Breast epithelium (tissue), 4 donors: ENCODE measurements at regions not wholly inside any gene's neighbourhood (a gene's known extent, or its start where the extent isn't known, plus 50 kb on each side); places are given as distances from the start of the nearest gene placed in this dataset.
A peak's percentile ranks its signal among the peaks of the same experiment; 100 is the strongest.

Source experiments
- DNase-seq, 2 donors: peaks; one replicate each; pipeline ENCODE4 v3.0.0-alpha.2; 2019; ENCODE audit warnings: low spot score in 2 of 2
- H3K27ac ChIP-seq, 2 donors: fragments of 200-600 bp; sonication (generic) in 1 of 2; one replicate each; pipeline ENCODE4 v1.5.1; 2016 to 2019; ENCODE audit warnings: mild to moderate bottlenecking in 1 of 2
- H3K27me3 ChIP-seq, 2 donors: fragments of 200-600 bp; sonication (generic) in 1 of 2; one replicate each; pipeline versions ENCODE4 v1.5.1 to v1.6.0; 2017 to 2019; ENCODE audit warnings: control low read depth in 1 of 2, mild to moderate bottlenecking in 1 of 2
- H3K36me3 ChIP-seq: fragments of 200-600 bp; one replicate; pipeline ENCODE4 v1.5.1; 2019
- H3K4me1 ChIP-seq, 2 donors: fragments of 200-600 bp; sonication (generic); one replicate each; pipeline ENCODE4 v1.5.1; 2016 to 2019; ENCODE audit warnings: control low read depth in 1 of 2
- H3K4me3 ChIP-seq, 3 donors: fragments of 200-600 bp; sonication (generic); 1 replicate in 2 of 3; 2 replicates in 1 of 3; pipeline ENCODE4 v1.5.1; 2016 to 2019; ENCODE audit warnings: mild to moderate bottlenecking in 3 of 3, moderate library complexity in 2 of 3
- H3K9me3 ChIP-seq, 2 donors: fragments of 200-600 bp; sonication (generic) in 1 of 2; one replicate each; pipeline ENCODE4 v1.5.1; 2016 to 2019; ENCODE audit warnings: control low read depth in 1 of 2
- CTCF ChIP-seq, 3 donors: fragments of 450-650 bp; IDR thresholded peaks; one replicate each; pipeline ENCODE4 v1.5.1; 2016 to 2017; ENCODE audit warnings: antibody characterized with exemption in 3 of 3, mild to moderate bottlenecking in 3 of 3, moderate library complexity in 3 of 3
- POLR2A ChIP-seq: fragments of 450-650 bp; IDR thresholded peaks from one replicate; pipeline ENCODE4 v1.6.1; 2016; ENCODE audit warnings: antibody characterized with exemption, mild to moderate bottlenecking, moderate library complexity
- POLR2AphosphoS5 ChIP-seq, 3 donors: sonication (generic); formaldehyde crosslinking; IDR thresholded peaks; one replicate each; pipeline ENCODE4 v1.6.1; 2017; ENCODE audit warnings: antibody characterized with exemption in 3 of 3
- intact Hi-C: fragments of 100-400 bp; cut with DNase I; formaldehyde crosslinking; loops from one replicate; pipeline ENCODE4 v1.15.1; 2023; ENCODE audit warnings: low total_unique reads

- H3K9me3 ChIP-seq = no peaks in the 10 kb centered on the region
- DNase-seq = no peak
- no peak overlapping the region for H3K27ac ChIP-seq
- H3K4me1 ChIP-seq = no peaks in the 10 kb centered on the region
- no peaks in the 10 kb centered on the region for H3K36me3 ChIP-seq
- H3K27me3 ChIP-seq = no peaks in the 10 kb centered on the region
- no peak overlapping the region for H3K4me3 ChIP-seq
- TF ChIP-seq POLR2A (no peak), POLR2AphosphoS5 (IDR thresholded peaks at IDR 0.05) (no peak), CTCF (IDR thresholded peaks at IDR 0.05) (no peak)
- intact Hi-C loops = no loop called here
These were observed 593.8 kb downstream of the CDK5RAP2 start for GRCh38 chr9:119986205-119986604.

DNA sequence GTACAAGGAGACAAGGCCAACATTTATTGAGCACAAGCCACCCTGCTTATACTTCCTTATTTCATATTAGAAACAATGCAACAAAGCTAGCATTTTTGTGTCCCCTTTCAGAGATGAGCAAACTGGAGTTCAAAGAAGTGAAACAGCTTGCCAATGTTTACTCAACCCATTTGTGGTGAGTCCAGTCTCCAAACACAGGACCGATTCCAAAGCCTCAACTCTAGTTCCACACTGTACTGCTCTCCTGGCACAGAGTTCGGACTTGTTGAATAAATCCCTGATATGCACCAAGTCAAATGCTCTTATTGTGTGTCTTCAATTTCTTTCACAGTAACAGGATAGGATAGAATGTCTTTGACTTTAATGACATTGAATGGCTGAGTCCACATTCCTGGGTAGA lies 604.8 kb upstream of the BRINP1 start:
- Histone ChIP-seq H3K4me1 (no peaks in the 10 kb centered on the region), H3K4me3 (no peak overlapping the region), H3K36me3 (no peaks in the 10 kb centered on the region), H3K27ac (no peak overlapping the region), H3K27me3 (no peaks in the 10 kb centered on the region), H3K9me3 (no peaks in the 10 kb centered on the region)
- intact Hi-C loops = no loop called here
- TF ChIP-seq CTCF (IDR thresholded peaks at IDR 0.05) = no peak
- no peak for TF ChIP-seq POLR2A
- no peak for TF ChIP-seq POLR2AphosphoS5 (IDR thresholded peaks at IDR 0.05)
- no peak for DNase-seq

GRCh38 chr9:119968836-119969707 lies 599.8 kb upstream of the BRINP1 start:
- H3K9me3 ChIP-seq = no peaks in the 10 kb centered on the region
- peak; percentile 65 to 77 for DNase-seq
- TF ChIP-seq POLR2AphosphoS5 (IDR thresholded peaks at IDR 0.05) (no peak), POLR2A (no peak), CTCF (IDR thresholded peaks at IDR 0.05) (peak; percentile 48 to 73 (median 72))
- no peaks in the 10 kb centered on the region for H3K36me3 ChIP-seq
- intact Hi-C loops = no loop called here
- no peaks in the 10 kb centered on the region for H3K27me3 ChIP-seq
- no peak overlapping the region for H3K4me3 ChIP-seq
- H3K4me1 ChIP-seq = peaks cover 0 to 3% of the 10 kb centered on the region in 2 donors
- no peak overlapping the region for H3K27ac ChIP-seq

- no peak for DNase-seq
- Histone ChIP-seq H3K36me3 (no peaks in the 10 kb centered on the region), H3K9me3 (no peaks in the 10 kb centered on the region), H3K4me3 (no peak overlapping the region), H3K4me1 (peaks cover 0 to 6% of the 10 kb centered on the region in 2 donors), H3K27me3 (no peaks in the 10 kb centered on the region), H3K27ac (no peak overlapping the region)
- intact Hi-C loops = no loop called here
- no peak for TF ChIP-seq CTCF (IDR thresholded peaks at IDR 0.05)
- no peak for TF ChIP-seq POLR2AphosphoS5 (IDR thresholded peaks at IDR 0.05)
- TF ChIP-seq POLR2A = no peak
These were observed 598.8 kb upstream of the BRINP1 start for GRCh38 chr9:119967867-119968535.

GRCh38 chr9:119963798-119964372 lies 594.6 kb upstream of the BRINP1 start:
- Histone ChIP-seq H3K27ac (peak overlapping the region; percentile 26 to 55), H3K27me3 (no peaks in the 10 kb centered on the region), H3K4me3 (no peak overlapping the region), H3K36me3 (no peaks in the 10 kb centered on the region), H3K9me3 (no peaks in the 10 kb centered on the region), H3K4me1 (peaks cover 0 to 6% of the 10 kb centered on the region in 2 donors)
- intact Hi-C loops = no loop called here
- no peak for TF ChIP-seq POLR2A
- TF ChIP-seq POLR2AphosphoS5 (IDR thresholded peaks at IDR 0.05) = peak in 2 of 3 donors; percentile 31 to 55
- DNase-seq = peak in 1 of 2 donors; percentile 58
